Peyer's patch (tissue), 4 donors: ENCODE measurements at regions not wholly inside any gene's neighbourhood (a gene's known extent, or its start where the extent isn't known, plus 50 kb on each side); places are given as distances from the start of the nearest gene placed in this dataset.

ENCODE experiments used
- POLR2A ChIP-seq, 2 donors: fragments of 450-650 bp; IDR thresholded peaks; one replicate each; pipeline ENCODE4 v1.5.1; 2017; ENCODE audit warnings: antibody characterized with exemption in 2 of 2, mild to moderate bottlenecking in 2 of 2, moderate library complexity in 2 of 2
- TF ChIP-seq, protein P1 (sequence below), 6 experiments: fragments of 450-650 bp in 4 of 6; fragments of 200-600 bp in 2 of 6; sonication (generic) in 1 of 6; IDR thresholded peaks; one replicate each; pipeline ENCODE4 v1.5.1; 2017 to 2019; ENCODE audit warnings: antibody characterized with exemption in 6 of 6, mild to moderate bottlenecking in 3 of 6, moderate library complexity in 1 of 6

DNA sequence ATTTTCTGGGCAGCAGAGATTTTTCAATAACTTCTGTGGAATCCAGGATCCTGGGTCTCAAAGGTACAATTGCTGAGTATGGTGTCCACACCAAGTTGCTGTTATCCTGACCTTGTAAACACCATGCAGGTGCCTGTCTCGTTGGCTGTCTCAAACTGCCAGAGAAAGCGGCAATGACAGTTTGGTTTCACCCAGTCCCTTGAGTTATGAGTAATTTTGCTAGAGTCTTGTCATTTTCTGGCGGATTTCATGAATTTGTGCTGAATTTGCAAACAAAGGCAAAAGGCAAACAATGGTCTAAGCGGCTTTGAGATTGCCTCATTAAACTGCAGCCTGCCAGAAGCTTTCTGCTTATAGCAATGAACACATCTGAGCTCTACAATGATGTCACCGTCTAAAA is 847.9 kb downstream of the RAB28 start:
- TF ChIP-seq POLR2A (IDR thresholded peaks at IDR 0.05), result no peak
- TF ChIP-seq, protein P1, sequence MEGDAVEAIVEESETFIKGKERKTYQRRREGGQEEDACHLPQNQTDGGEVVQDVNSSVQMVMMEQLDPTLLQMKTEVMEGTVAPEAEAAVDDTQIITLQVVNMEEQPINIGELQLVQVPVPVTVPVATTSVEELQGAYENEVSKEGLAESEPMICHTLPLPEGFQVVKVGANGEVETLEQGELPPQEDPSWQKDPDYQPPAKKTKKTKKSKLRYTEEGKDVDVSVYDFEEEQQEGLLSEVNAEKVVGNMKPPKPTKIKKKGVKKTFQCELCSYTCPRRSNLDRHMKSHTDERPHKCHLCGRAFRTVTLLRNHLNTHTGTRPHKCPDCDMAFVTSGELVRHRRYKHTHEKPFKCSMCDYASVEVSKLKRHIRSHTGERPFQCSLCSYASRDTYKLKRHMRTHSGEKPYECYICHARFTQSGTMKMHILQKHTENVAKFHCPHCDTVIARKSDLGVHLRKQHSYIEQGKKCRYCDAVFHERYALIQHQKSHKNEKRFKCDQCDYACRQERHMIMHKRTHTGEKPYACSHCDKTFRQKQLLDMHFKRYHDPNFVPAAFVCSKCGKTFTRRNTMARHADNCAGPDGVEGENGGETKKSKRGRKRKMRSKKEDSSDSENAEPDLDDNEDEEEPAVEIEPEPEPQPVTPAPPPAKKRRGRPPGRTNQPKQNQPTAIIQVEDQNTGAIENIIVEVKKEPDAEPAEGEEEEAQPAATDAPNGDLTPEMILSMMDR (IDR thresholded peaks at IDR 0.05), result no peak
